ENCODE measurements at regions not wholly inside any gene's neighbourhood (a gene's known extent, or its start where the extent isn't known, plus 50 kb on each side); places are given as distances from the start of the nearest gene placed in this dataset.

- Histone ChIP-seq H3K27ac (ENCODE audit: low read depth, low read length, poor library complexity, severe bottlenecking) (no peak overlapping the region), H3K4me1 (ENCODE audit: insufficient read depth, low read length, poor library complexity, severe bottlenecking) (peaks cover 6% of the 10 kb centered on the region), H2AFZ (ENCODE audit: low read length) (no peak overlapping the region), H3K79me2 (ENCODE audit: insufficient read depth, low read depth, low read length) (no peaks in the 10 kb centered on the region), H4K20me1 (ENCODE audit: insufficient read depth, low read length) (no peaks in the 10 kb centered on the region), H3K36me3 (ENCODE audit: insufficient read depth, low read length) (no peaks in the 10 kb centered on the region), H3K9me2 (ENCODE audit: insufficient read depth, low read length) (no peaks in the 10 kb centered on the region), H3K9me3 (ENCODE audit: low read length) (no peaks in the 10 kb centered on the region), H3K4me3 (ENCODE audit: low read depth, low read length, poor library complexity, severe bottlenecking) (no peak overlapping the region), H3K4me2 (ENCODE audit: low read length) (no peak overlapping the region)
- BruUV-seq (replicated peaks): no TSS peak
- intact Hi-C loops (cut with micrococcal nuclease; ENCODE audit: unreplicated experiment): no loop called here
- no peak for DNase-seq (ENCODE audit: low spot score)
- POLR2A ChIA-PET: no interaction called here
- CTCF ChIA-PET (ENCODE audit: unreplicated experiment): no interaction called here
- TF ChIP-seq EZH2phosphoT487 (IDR thresholded peaks at IDR 0.05; ENCODE audit: borderline replicate concordance, low read depth, low read length) (no peak), CTCF (conservative IDR thresholded peaks at IDR 0.05; ENCODE audit: low read length) (no peak)
These were observed 73.4 kb downstream of the ZFP36L2 start for GRCh38 chr2:43152741-43153647.

- no peak overlapping the region for H3K4me2 ChIP-seq (ENCODE audit: low read length)
- no peak overlapping the region for H3K27ac ChIP-seq (ENCODE audit: low read depth, low read length, poor library complexity, severe bottlenecking)
- DNase-seq (ENCODE audit: low spot score): no peak
- intact Hi-C loops (cut with micrococcal nuclease; ENCODE audit: unreplicated experiment): no loop called here
- CTCF ChIA-PET (ENCODE audit: unreplicated experiment): no interaction called here
- no peak for TF ChIP-seq EZH2phosphoT487 (IDR thresholded peaks at IDR 0.05; ENCODE audit: borderline replicate concordance, low read depth, low read length)
- no peak for TF ChIP-seq CTCF (conservative IDR thresholded peaks at IDR 0.05; ENCODE audit: low read length)
- no TSS peak for BruUV-seq (replicated peaks)
- no peak overlapping the region for H3K4me3 ChIP-seq (ENCODE audit: low read depth, low read length, poor library complexity, severe bottlenecking)
- H2AFZ ChIP-seq (ENCODE audit: low read length): no peak overlapping the region
- no peaks in the 10 kb centered on the region for H3K79me2 ChIP-seq (ENCODE audit: insufficient read depth, low read depth, low read length)
- H3K4me1 ChIP-seq (ENCODE audit: insufficient read depth, low read length, poor library complexity, severe bottlenecking): peaks cover 6% of the 10 kb centered on the region
- POLR2A ChIA-PET: interaction anchor here (0.6 kb wide), 1 partner anchor 25 kb away, joined by 4 read pairs; no protein-coding TSS in a partner anchor
- H3K9me3 ChIP-seq (ENCODE audit: low read length): no peaks in the 10 kb centered on the region
- no peaks in the 10 kb centered on the region for H3K36me3 ChIP-seq (ENCODE audit: insufficient read depth, low read length)
- H3K9me2 ChIP-seq (ENCODE audit: insufficient read depth, low read length): no peaks in the 10 kb centered on the region
- no peaks in the 10 kb centered on the region for H4K20me1 ChIP-seq (ENCODE audit: insufficient read depth, low read length)
These were observed 74.2 kb downstream of the ZFP36L2 start for GRCh38 chr2:43152186-43152585.

- Histone ChIP-seq H3K27ac (ENCODE audit: low read depth, low read length, poor library complexity, severe bottlenecking) (no peak overlapping the region), H3K9me2 (ENCODE audit: insufficient read depth, low read length) (no peaks in the 10 kb centered on the region), H4K20me1 (ENCODE audit: insufficient read depth, low read length) (no peaks in the 10 kb centered on the region), H3K9me3 (ENCODE audit: low read length) (no peaks in the 10 kb centered on the region), H3K4me2 (ENCODE audit: low read length) (no peak overlapping the region), H3K4me3 (ENCODE audit: low read depth, low read length, poor library complexity, severe bottlenecking) (no peak overlapping the region), H2AFZ (ENCODE audit: low read length) (no peak overlapping the region), H3K79me2 (ENCODE audit: insufficient read depth, low read depth, low read length) (no peaks in the 10 kb centered on the region), H3K4me1 (ENCODE audit: insufficient read depth, low read length, poor library complexity, severe bottlenecking) (peaks cover 6% of the 10 kb centered on the region), H3K36me3 (ENCODE audit: insufficient read depth, low read length) (no peaks in the 10 kb centered on the region)
- no TSS peak for BruUV-seq (replicated peaks)
- no peak for DNase-seq (ENCODE audit: low spot score)
- ChIA-PET POLR2A (no interaction called here), CTCF (ENCODE audit: unreplicated experiment) (no interaction called here)
- intact Hi-C loops (cut with micrococcal nuclease; ENCODE audit: unreplicated experiment): no loop called here
- no peak for TF ChIP-seq CTCF (conservative IDR thresholded peaks at IDR 0.05; ENCODE audit: low read length)
- no peak for TF ChIP-seq EZH2phosphoT487 (IDR thresholded peaks at IDR 0.05; ENCODE audit: borderline replicate concordance, low read depth, low read length)
These were observed 76.8 kb downstream of the ZFP36L2 start for GRCh38 chr2:43149482-43150107.

Data from OCI-LY7 (cell line).